MCF 10A (cell line): ENCODE measurements at regions not wholly inside any gene's neighbourhood (a gene's known extent, or its start where the extent isn't known, plus 50 kb on each side); places are given as distances from the start of the nearest gene placed in this dataset.
"Not testable (repeated sequence)": the region's sequence is repeated elsewhere in the genome, so short reads cannot be mapped to it uniquely, and the experiment has no call there.

ENCODE experiments used
- BruUV-seq: library from RNA; stranded (reverse); fragments of 400-500 nt; replicated peaks from 2 replicates; lab custom pipeline; 2021; lab: Mats Ljungman, UMichigan
- CTCF ChIA-PET: fragments of 300-600 bp; sonication (Branson Sonifier 250); formaldehyde crosslinking; extraction: SDS; loops from one replicate; lab custom pipeline; 2021; ENCODE audit warnings: antibody characterized with exemption, inconsistent platforms; lab: Yijun Ruan, JAX
- POLR2A ChIA-PET: fragments of 300-600, 350-650 bp; sonication (Branson Sonifier 250); formaldehyde crosslinking; extraction: SDS; loops from one replicate; lab custom pipeline; 2020; ENCODE audit warnings: antibody characterized with exemption, inconsistent platforms; lab: Yijun Ruan, JAX
- DNase-seq: peaks from one replicate; pipeline ENCODE4 v3.0.0-alpha.2; 2018; ENCODE audit not compliant: unreplicated experiment
- H3K27ac Mint-ChIP-seq: one replicate; pipeline ENCODE4 v1.8.0; 2022; ENCODE audit warnings: mild to moderate bottlenecking, low read depth, mixed read lengths; ENCODE audit not compliant: unreplicated experiment
- H3K27me3 Mint-ChIP-seq: one replicate; pipeline ENCODE4 v1.8.0; 2022; ENCODE audit warnings: mixed read lengths; ENCODE audit not compliant: insufficient read depth, unreplicated experiment
- H3K36me3 Mint-ChIP-seq: one replicate; pipeline ENCODE4 v1.8.0; 2022; ENCODE audit warnings: mild to moderate bottlenecking, moderate library complexity, mixed read lengths; ENCODE audit not compliant: insufficient read depth, unreplicated experiment
- H3K4me1 Mint-ChIP-seq: one replicate; pipeline ENCODE4 v1.8.0; 2022; ENCODE audit warnings: mixed read lengths; ENCODE audit not compliant: insufficient read depth, unreplicated experiment
- H3K4me3 Mint-ChIP-seq: one replicate; pipeline ENCODE4 v1.8.0; 2022; ENCODE audit warnings: mild to moderate bottlenecking, moderate library complexity, mixed read lengths; ENCODE audit not compliant: unreplicated experiment
- H3K9me3 Mint-ChIP-seq: one replicate; pipeline ENCODE4 v1.8.0; 2022; ENCODE audit warnings: mixed read lengths; ENCODE audit not compliant: unreplicated experiment
- CTCF ChIP-seq: fragments of 200-600 bp; IDR thresholded peaks from one replicate; pipeline ENCODE4 v1.8.0; 2022; ENCODE audit warnings: antibody characterized with exemption, mild to moderate bottlenecking; ENCODE audit not compliant: unreplicated experiment
- intact Hi-C: fragments of 100-400 bp; cut with micrococcal nuclease; formaldehyde crosslinking; loops from 2 replicates; pipeline ENCODE4 v1.14.1; 2022

- H3K27me3 Mint-ChIP-seq, result no peaks in the 10 kb centered on the region
- BruUV-seq, result no TSS peak
- no peak for DNase-seq
- no peak for TF ChIP-seq CTCF
- ChIA-PET POLR2A (interaction anchor here (0.6 kb wide), 1 partner anchor 546 kb away, joined by 3 read pairs; no protein-coding TSS in a partner anchor), CTCF (no interaction called here)
- H3K36me3 Mint-ChIP-seq, result peaks cover 5% of the 10 kb centered on the region
- no peaks in the 10 kb centered on the region for H3K4me1 Mint-ChIP-seq
- no peak overlapping the region for H3K4me3 Mint-ChIP-seq
- intact Hi-C loops, result no loop called here
- no peak overlapping the region for H3K27ac Mint-ChIP-seq
- no peaks in the 10 kb centered on the region for H3K9me3 Mint-ChIP-seq
These were observed 2132.2 kb downstream of the LRRC4C start for GRCh38 chr11:39327302-39327701.

GRCh38 chr11:39311888-39312287 lies 2147.6 kb downstream of the LRRC4C start:
- POLR2A ChIA-PET, H3K4me3 Mint-ChIP-seq, H3K36me3 Mint-ChIP-seq, H3K27me3 Mint-ChIP-seq, H3K9me3 Mint-ChIP-seq, H3K4me1 Mint-ChIP-seq, H3K27ac Mint-ChIP-seq, DNase-seq, intact Hi-C loops, BruUV-seq: not testable (repeated sequence)
- CTCF ChIA-PET, result interaction anchor here (0.6 to 0.7 kb wide), 2 partner anchors 53 to 1400 kb away, joined by 6 read pairs; no protein-coding TSS in a partner anchor

GRCh38 chr11:39304586-39304985 lies 2154.9 kb downstream of the LRRC4C start:
- TF ChIP-seq CTCF, result no peak
- no peaks in the 10 kb centered on the region for H3K4me1 Mint-ChIP-seq
- BruUV-seq, result no TSS peak
- H3K27me3 Mint-ChIP-seq, result no peaks in the 10 kb centered on the region
- ChIA-PET POLR2A (no interaction called here), CTCF (interaction anchor here (0.5 kb wide), 1 partner anchor 108 kb away, joined by 3 read pairs; no protein-coding TSS in a partner anchor)
- no peaks in the 10 kb centered on the region for H3K9me3 Mint-ChIP-seq
- intact Hi-C loops, result no loop called here
- H3K27ac Mint-ChIP-seq, result no peak overlapping the region
- H3K36me3 Mint-ChIP-seq, result no peaks in the 10 kb centered on the region
- peak; percentile 14 for DNase-seq
- no peak overlapping the region for H3K4me3 Mint-ChIP-seq

- no peak for TF ChIP-seq CTCF
- H3K36me3 Mint-ChIP-seq, result no peaks in the 10 kb centered on the region
- ChIA-PET POLR2A (interaction anchor here (0.6 kb wide), 1 partner anchor 275 kb away, joined by 3 read pairs; no protein-coding TSS in a partner anchor), CTCF (no interaction called here)
- H3K27me3 Mint-ChIP-seq, result no peaks in the 10 kb centered on the region
- H3K9me3 Mint-ChIP-seq, result peaks cover 17% of the 10 kb centered on the region
- no peak overlapping the region for H3K27ac Mint-ChIP-seq
- no peak overlapping the region for H3K4me3 Mint-ChIP-seq
- no peaks in the 10 kb centered on the region for H3K4me1 Mint-ChIP-seq
- DNase-seq, result no peak
- no TSS peak for BruUV-seq
- intact Hi-C loops, result no loop called here
These were observed 2164.8 kb downstream of the LRRC4C start for GRCh38 chr11:39294648-39295047.

- no peak for TF ChIP-seq CTCF
- Mint-ChIP-seq H3K9me3 (no peaks in the 10 kb centered on the region), H3K4me3 (no peak overlapping the region), H3K27ac (no peak overlapping the region), H3K27me3 (no peaks in the 10 kb centered on the region), H3K4me1 (no peaks in the 10 kb centered on the region), H3K36me3 (no peaks in the 10 kb centered on the region)
- DNase-seq, result no peak
- intact Hi-C loops, result no loop called here
- ChIA-PET POLR2A (no interaction called here), CTCF (no interaction called here)
- no TSS peak for BruUV-seq
These were observed 2171.4 kb downstream of the LRRC4C start for GRCh38 chr11:39288011-39288410.
